ENCODE measurements at regions not wholly inside any gene's neighbourhood (a gene's known extent, or its start where the extent isn't known, plus 50 kb on each side); places are given as distances from the start of the nearest gene placed in this dataset.

DNA sequence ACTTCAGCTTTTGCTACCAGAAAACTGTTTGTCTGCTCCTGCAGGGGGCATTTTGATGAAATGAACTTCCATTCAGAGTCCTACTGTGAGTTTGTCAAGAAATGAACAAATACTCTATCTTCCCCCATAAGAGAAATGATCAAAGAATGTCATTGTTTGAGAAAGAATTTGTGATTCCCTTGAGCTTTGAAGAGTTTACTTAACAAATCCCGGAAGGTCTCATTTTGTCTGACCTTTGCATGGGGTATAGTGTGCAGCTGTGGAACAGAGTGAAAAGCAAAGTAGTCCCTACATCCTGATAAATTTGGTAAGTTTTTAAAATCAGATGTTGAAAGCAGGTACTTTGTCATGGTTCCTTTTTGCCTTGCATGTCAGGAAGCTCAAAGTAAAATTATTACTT lies 178.0 kb downstream of the ABCC12 start:
- no peak for TF ChIP-seq POLR2AphosphoS5 (IDR thresholded peaks at IDR 0.05; ENCODE audit: low read depth, low read length)
- no peak for TF ChIP-seq CTCF (IDR thresholded peaks at IDR 0.05; ENCODE audit: control extremely low read depth in 1 of 3, insufficient read depth in 1 of 3, low read depth in 1 of 3, low read length in 3 of 3)
- no peak for TF ChIP-seq TAF1 (IDR thresholded peaks at IDR 0.05; ENCODE audit: low read depth, low read length)
- TF ChIP-seq SP1 (IDR thresholded peaks at IDR 0.05; ENCODE audit: low read depth, low read length) = no peak
- TF ChIP-seq JUND (IDR thresholded peaks at IDR 0.05; ENCODE audit: low read length) = no peak
- TF ChIP-seq GTF2F1 (IDR thresholded peaks at IDR 0.05; ENCODE audit: borderline replicate concordance, low read depth, low read length) = no peak
- TF ChIP-seq SUZ12 (IDR thresholded peaks at IDR 0.05; ENCODE audit: low read length) = no peak
- no peak for TF ChIP-seq POLR2A (IDR thresholded peaks at IDR 0.05; ENCODE audit: control extremely low read depth in 1 of 2, low read depth in 2 of 2, low read length in 2 of 2)
- no peak for TF ChIP-seq POU5F1 (IDR thresholded peaks at IDR 0.05; ENCODE audit: low read depth, low read length)
- TF ChIP-seq RFX5 (IDR thresholded peaks at IDR 0.05; ENCODE audit: borderline replicate concordance, low read depth, low read length) = no peak
